Activated CD8-positive, alpha-beta memory T cell treated with anti-CD3 and anti-CD28 coated beads for 48 hours (primary cell): ENCODE measurements at regions not wholly inside any gene's neighbourhood (a gene's known extent, or its start where the extent isn't known, plus 50 kb on each side); places are given as distances from the start of the nearest gene placed in this dataset.
"Not testable (repeated sequence)": the region's sequence is repeated elsewhere in the genome, so short reads cannot be mapped to it uniquely, and the experiment has no call there.

Experiments
- DNase-seq, 3 experiments: peaks; one replicate each; pipeline ENCODE4 v3.0.0-alpha.2; 2020; ENCODE audit warnings: low read depth in 2 of 3, low spot score in 2 of 3

- DNase-seq: no peak
These were observed 50.0 kb upstream of the EMX2 start for GRCh38 chr10:117492504-117492903.

- DNase-seq: no peak
These were observed 54.5 kb upstream of the EMX2 start for GRCh38 chr10:117488004-117488403.

GRCh38 chr10:117486606-117487005 is 55.9 kb upstream of the EMX2 start:
- DNase-seq: no peak

GRCh38 chr10:117483056-117483590 is 59.4 kb upstream of the EMX2 start:
- DNase-seq: no peak

- DNase-seq: not testable (repeated sequence)
These were observed 61.5 kb upstream of the EMX2 start for GRCh38 chr10:117481011-117481410.

GRCh38 chr10:117480097-117480496 is 62.4 kb upstream of the EMX2 start:
- no peak for DNase-seq

GRCh38 chr10:117477961-117478670 is 64.4 kb upstream of the EMX2 start:
- DNase-seq: no peak

- DNase-seq: no peak
These were observed 65.2 kb upstream of the EMX2 start for GRCh38 chr10:117477211-117477947.

- no peak for DNase-seq
These were observed 65.8 kb upstream of the EMX2 start for GRCh38 chr10:117476716-117477115.

- no peak for DNase-seq
These were observed 66.3 kb upstream of the EMX2 start for GRCh38 chr10:117476281-117476680.

GRCh38 chr10:117472872-117473271 is 69.7 kb upstream of the EMX2 start:
- no peak for DNase-seq

- DNase-seq: no peak
These were observed 71.1 kb upstream of the EMX2 start for GRCh38 chr10:117471344-117471874.

- no peak for DNase-seq
These were observed 71.8 kb upstream of the EMX2 start for GRCh38 chr10:117470733-117471132.

- no peak for DNase-seq
These were observed 73.9 kb upstream of the EMX2 start for GRCh38 chr10:117468665-117469064.

- DNase-seq: no peak
These were observed 78.4 kb upstream of the EMX2 start for GRCh38 chr10:117464176-117464575.

- no peak for DNase-seq
These were observed 79.0 kb upstream of the EMX2 start for GRCh38 chr10:117463545-117463920.

GRCh38 chr10:117462816-117463544 is 79.6 kb upstream of the EMX2 start:
- no peak for DNase-seq

GRCh38 chr10:117462424-117462792 is 80.1 kb upstream of the EMX2 start:
- DNase-seq: no peak

GRCh38 chr10:117461766-117462423 is 80.7 kb upstream of the EMX2 start:
- DNase-seq: no peak

GRCh38 chr10:117460846-117461765 is 81.4 kb upstream of the EMX2 start:
- no peak for DNase-seq
